GM12878 (cell line): ENCODE measurements at regions not wholly inside any gene's neighbourhood (a gene's known extent, or its start where the extent isn't known, plus 50 kb on each side); places are given as distances from the start of the nearest gene placed in this dataset.

Source experiments
- CHD2 ChIP-seq: IDR thresholded peaks from 2 replicates; pipeline ENCODE4 v1.6.1; 2011; ENCODE audit warnings: low read depth, low read length, improper control_type of control experiment, borderline replicate concordance
- EED ChIP-seq: sonication (generic); IDR thresholded peaks from 2 replicates; pipeline ENCODE4 v1.6.1; 2016; ENCODE audit warnings: antibody characterized with exemption, low read depth
- LARP7 ChIP-seq: fragments of 450-650 bp; IDR thresholded peaks from 2 replicates; pipeline ENCODE4 v1.6.1; 2017; ENCODE audit warnings: mild to moderate bottlenecking
- MTA3 ChIP-seq: IDR thresholded peaks from 2 replicates; pipeline ENCODE4 v1.6.1; 2012; ENCODE audit warnings: low read length, inconsistent platforms, borderline replicate concordance
- PAX5 ChIP-seq: IDR thresholded peaks from 2 replicates; pipeline ENCODE4 v1.6.1; 2011; ENCODE audit warnings: low read depth, low read length, borderline replicate concordance
- RCOR1 ChIP-seq: conservative IDR thresholded peaks from 2 replicates; pipeline ENCODE4 v1.6.1; 2012; ENCODE audit warnings: low read depth, low read length, improper control_type of control experiment
- SMAD1 ChIP-seq: fragments of 450-650 bp; IDR thresholded peaks from 2 replicates; pipeline ENCODE4 v1.6.1; 2018; ENCODE audit warnings: mild to moderate bottlenecking, low read depth; ENCODE audit not compliant: partially characterized antibody
- SMC3 ChIP-seq: IDR thresholded peaks from 2 replicates; pipeline ENCODE4 v1.6.1; 2011; ENCODE audit warnings: low read length, improper control_type of control experiment, borderline replicate concordance
- SP1 ChIP-seq: IDR thresholded peaks from one replicate; pipeline ENCODE4 v1.6.1; 2011; ENCODE audit warnings: low read depth, low read length
- ZBTB40 ChIP-seq: fragments of 450-650 bp; IDR thresholded peaks from 2 replicates; pipeline ENCODE4 v1.6.1; 2016; ENCODE audit warnings: mild to moderate bottlenecking, moderate library complexity, borderline replicate concordance
- TF ChIP-seq, protein P1 (sequence below): IDR thresholded peaks from 2 replicates; pipeline ENCODE4 v1.6.1; 2011; ENCODE audit warnings: borderline replicate concordance, low read depth, mild to moderate bottlenecking, moderate library complexity, mixed read lengths, low read length; ENCODE audit not compliant: insufficient read depth; ENCODE audit errors: extremely low read length

DNA sequence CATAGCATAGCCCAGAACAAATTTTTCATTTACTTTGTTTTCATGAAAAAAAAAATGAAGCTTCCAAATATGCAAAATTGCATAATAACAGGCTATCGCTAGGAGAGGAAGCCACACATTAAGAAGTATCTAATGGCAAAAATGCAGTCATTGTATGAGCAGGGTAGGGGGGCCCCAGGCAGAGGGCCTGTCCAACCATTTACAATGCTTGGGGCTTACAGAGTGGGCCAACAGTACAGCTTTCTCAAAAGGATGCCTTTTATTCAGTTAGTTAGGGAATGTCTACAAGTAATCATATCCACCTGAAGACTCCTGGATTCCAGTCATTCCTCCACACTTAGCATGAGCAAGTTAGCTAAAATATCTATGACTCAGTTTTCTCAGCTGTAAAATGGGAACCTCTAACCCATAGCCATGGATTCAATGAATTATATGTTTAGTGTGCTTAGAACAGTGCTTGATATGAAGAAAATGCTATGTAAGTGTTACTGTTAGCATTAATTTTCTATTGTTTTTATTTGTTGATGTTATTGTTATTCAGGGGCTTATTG lies 117.7 kb downstream of the GAS1 start:
- TF ChIP-seq SP1, result no peak
- TF ChIP-seq, protein P1, sequence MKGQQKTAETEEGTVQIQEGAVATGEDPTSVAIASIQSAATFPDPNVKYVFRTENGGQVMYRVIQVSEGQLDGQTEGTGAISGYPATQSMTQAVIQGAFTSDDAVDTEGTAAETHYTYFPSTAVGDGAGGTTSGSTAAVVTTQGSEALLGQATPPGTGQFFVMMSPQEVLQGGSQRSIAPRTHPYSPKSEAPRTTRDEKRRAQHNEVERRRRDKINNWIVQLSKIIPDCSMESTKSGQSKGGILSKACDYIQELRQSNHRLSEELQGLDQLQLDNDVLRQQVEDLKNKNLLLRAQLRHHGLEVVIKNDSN, result no peak
- no peak for TF ChIP-seq RCOR1
- no peak for TF ChIP-seq LARP7
- no peak for TF ChIP-seq SMAD1
- no peak for TF ChIP-seq ZBTB40
- no peak for TF ChIP-seq CHD2
- no peak for TF ChIP-seq MTA3
- no peak for TF ChIP-seq EED
- TF ChIP-seq PAX5, result no peak
- TF ChIP-seq SMC3, result no peak
